GM18858 (cell line): ENCODE measurements at regions not wholly inside any gene's neighbourhood (a gene's known extent, or its start where the extent isn't known, plus 50 kb on each side); places are given as distances from the start of the nearest gene placed in this dataset.

Source experiments
- ATAC-seq: cut with Tn5 transposase; IDR thresholded peaks from one replicate; pipeline ENCODE4 v1.9.1; 2021; ENCODE audit not compliant: unreplicated experiment

DNA sequence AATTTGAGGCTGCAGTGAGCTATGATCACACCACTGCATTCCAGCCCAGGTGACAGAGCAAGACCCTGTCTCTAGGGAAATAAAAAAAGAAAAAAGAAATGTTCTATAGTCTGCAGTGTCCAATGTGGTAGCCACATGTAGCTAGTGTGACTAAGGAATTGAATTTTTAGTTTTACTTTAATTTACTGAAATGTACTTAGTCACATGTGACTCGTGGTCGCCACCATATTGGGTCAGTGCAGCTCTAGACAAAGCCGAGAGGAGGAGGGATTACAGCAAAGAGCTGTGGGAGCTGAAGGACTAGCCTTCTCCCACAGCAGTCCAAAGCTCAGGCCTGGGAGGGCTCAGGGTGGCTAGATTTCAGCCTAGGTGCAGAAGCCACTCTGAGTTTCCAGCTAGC, 65.9 kb upstream of the NTRK3 start:
- ATAC-seq: no peak

DNA sequence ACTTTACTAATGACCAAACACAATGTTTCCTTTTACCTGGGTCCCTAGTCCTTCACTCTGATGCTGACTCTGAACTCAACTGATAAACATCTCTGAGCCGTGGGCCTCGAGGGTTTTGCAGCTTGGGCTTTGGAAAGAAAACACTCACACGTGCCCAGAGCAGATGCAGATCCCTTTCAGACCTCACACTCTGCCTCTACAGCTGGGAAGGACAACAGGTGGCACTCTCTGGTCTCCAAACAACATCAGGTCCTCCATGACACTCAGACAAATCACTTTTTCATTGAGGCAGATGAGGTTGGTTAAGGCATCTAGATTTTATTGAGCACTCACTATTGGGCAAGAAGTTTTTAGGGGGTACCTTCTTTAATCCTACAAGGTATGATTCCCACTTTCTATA, 64.7 kb upstream of the NTRK3 start:
- no peak for ATAC-seq

DNA sequence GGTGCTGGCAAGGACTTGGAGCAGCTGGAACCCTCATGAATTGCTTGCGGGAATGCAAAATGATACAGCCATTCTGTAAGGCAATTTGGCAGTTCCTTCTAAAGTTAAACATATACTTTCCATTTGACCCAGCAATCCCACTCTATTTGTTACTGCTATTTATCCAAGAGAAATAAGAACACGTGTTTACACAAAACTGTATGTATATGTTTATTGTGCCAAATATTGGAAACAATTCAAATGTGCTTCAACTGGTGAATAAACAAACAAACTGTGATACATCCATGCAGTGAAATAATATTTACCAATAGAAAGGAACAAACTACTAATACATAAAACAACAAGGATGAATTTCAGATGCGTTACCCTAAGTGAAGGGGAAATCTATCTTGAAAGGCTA, 60.0 kb upstream of the NTRK3 start:
- no peak for ATAC-seq

DNA sequence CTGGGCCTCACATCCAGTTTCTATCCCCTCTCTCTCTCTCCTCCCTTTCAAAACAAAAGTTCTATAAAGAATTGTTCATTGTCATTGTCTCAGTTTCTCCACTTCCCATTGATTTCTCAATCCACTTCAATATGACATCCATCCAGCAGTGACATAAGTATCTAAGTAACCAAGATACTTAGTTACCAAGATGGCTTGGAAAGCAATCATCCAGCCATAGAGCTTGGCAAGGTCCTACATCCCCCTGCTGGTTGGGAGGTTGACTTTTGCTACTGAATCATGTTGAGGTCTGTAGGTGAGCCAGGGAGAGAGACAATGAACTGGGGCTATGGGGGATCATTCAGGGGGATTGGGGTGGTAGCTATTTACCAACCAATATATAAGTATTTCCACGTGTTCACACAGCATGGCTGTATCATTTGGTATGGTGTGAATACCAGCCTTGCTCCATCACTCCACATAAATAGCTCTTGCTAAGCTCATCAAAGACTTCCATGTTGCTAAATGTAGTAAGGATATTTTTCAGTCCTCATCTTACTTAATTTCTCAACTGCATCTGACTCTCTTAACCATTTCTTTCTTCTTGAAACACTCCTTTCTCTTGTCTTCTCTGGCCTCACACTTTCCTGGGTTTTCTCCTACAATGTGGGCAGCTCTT, 58.8 kb upstream of the NTRK3 start:
- no peak for ATAC-seq

DNA sequence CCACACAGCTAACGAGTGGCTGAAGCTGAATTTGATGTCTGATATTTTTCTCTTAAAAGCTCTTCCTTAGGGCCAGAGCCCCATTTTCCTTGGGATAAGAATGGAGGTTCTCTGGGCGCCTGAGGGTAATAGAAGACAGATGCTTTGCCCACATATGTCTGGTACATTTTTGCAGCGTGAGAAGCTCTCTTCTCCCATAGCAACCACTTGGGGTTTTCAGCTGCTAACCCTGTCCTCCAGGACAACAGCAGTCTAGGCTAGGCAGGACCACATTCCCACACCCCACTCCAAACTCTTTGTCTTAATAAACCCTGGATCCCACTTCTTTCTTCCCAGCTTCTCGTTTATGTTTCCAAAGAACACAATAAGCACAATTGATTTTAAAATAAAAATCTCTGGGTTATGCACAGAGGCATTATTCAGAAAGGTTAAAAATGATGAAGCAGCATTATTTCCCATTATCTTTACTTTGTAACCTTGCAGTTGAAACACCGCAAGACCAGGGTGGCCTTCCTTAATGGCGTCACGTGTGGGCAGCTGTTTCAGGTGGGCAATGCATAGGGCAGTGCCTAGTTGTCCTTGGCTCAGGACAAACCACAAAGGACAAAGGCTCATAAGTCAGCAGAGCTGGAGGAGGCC, 56.5 kb upstream of the NTRK3 start:
- ATAC-seq: no peak

DNA sequence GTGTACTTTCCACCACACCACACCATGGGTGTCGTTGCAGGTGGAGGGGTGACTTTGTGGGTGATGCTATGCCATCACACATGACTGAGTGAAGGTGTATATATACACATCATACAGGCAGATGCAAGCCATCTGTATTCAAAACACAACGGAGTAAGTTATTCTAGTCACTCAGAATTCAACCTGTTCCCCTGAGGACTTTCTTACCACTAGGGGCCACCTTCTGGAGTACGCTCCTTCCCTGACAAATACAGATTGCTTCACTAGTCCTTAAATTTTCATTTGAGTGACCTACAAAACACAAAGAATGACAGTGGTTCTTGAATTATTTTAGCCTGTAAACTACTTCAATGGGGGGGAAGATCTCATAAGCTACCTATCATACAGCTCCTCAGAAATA, 52.8 kb upstream of the NTRK3 start:
- ATAC-seq: no peak

- no peak for ATAC-seq
These were observed 50.8 kb upstream of the NTRK3 start for GRCh38 chr15:88307344-88307743.
